Left lobe of liver (tissue), 2 donors: ENCODE measurements at regions not wholly inside any gene's neighbourhood (a gene's known extent, or its start where the extent isn't known, plus 50 kb on each side); places are given as distances from the start of the nearest gene placed in this dataset.

Experiments used
- ATAC-seq: fragments of 200-7000 bp; cut with Tn5 transposase; one replicate; pipeline ENCODE4 v1.9.1; 2020; ENCODE audit warnings: mild to moderate bottlenecking, moderate library complexity
- DNase-seq: peaks from one replicate; pipeline ENCODE4 v3.0.0-alpha.2; 2020; ENCODE audit warnings: low spot score
- donor health status: DM: no; HTN: no; CAD: no; lungs with moderate emphysema.
- donor health status: DM: no; HTN: yes; CAD: no.

GRCh38 chr3:44045476-44046275 lies 196.0 kb upstream of the TOPAZ1 start:
- DNase-seq, result no peak
- ATAC-seq, result no peak

DNA sequence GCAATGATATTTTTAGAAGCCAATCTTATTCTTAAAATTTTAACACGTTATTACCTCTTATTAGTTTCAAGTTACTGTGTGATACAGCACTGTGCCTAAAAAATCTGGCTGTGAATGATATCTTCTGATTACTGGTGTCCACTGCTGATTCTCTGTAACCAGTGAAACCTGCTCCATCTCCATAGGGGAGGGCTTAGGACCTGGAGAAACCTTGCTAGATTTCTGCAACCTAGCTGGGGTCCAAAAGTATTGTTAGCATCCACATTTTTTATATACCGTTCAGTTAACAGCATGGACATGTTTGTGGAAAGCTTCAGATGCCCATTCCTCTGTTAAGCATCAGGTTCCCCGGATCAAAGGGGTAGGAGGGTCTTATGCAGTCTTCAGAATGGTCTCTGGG lies 193.9 kb upstream of the TOPAZ1 start:
- ATAC-seq (no peak), DNase-seq (no peak)

GRCh38 chr3:44048196-44048924 lies 193.3 kb upstream of the TOPAZ1 start:
- ATAC-seq, result no peak

GRCh38 chr3:44048949-44049348 lies 192.7 kb upstream of the TOPAZ1 start:
- no peak for DNase-seq
- no peak for ATAC-seq

More at GRCh38 chr3:44048196-44048924, 193.3 kb upstream of the TOPAZ1 start:
- no peak for DNase-seq

GRCh38 chr3:44050101-44050500 lies 191.6 kb upstream of the TOPAZ1 start:
- ATAC-seq (no peak), DNase-seq (no peak)

GRCh38 chr3:44050867-44051266 lies 190.8 kb upstream of the TOPAZ1 start:
- ATAC-seq, result no peak

DNA sequence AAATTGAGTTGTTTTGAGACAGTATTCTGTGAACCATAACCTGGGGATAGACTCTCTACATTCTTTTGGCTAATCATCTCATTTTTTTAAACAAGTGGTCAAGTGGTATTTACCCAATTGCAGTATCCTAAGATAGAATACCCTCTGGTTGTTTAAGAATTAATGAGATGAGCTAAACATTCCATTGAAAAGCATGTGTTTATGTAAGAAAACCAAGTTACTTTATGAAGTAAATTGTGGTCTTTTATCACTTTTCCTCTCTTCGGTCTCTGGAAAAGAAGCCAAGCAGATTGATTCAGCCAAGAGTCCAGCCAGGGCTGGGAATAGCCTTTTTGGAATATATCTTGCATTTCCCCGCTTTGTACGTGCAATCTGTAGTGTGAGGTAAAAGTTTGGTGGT lies 185.7 kb upstream of the TOPAZ1 start:
- ATAC-seq (no peak), DNase-seq (no peak)

More at GRCh38 chr3:44050867-44051266, 190.8 kb upstream of the TOPAZ1 start:
- no peak for DNase-seq

- no peak for ATAC-seq
- DNase-seq, result no peak
Measured at GRCh38 chr3:44056446-44057240, 185.0 kb upstream of the TOPAZ1 start.

GRCh38 chr3:44058022-44058867 lies 183.4 kb upstream of the TOPAZ1 start:
- ATAC-seq (no peak), DNase-seq (no peak)

DNA sequence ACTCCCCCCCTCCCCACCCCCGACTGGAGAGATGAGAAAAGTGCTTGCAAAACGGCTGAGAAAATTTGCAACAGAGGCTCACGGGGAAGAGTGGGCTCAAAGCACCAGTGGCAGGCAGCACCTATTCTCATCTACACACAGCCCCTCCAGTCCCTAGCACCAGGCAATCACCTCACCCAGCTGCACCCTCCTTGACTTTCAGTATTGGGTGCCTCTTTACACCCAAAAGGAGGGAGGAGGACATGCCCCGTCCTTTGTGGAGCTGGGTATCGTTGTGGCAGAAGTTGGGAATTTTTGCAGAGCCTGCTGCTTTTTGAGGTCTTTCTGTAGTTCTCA lies 182.8 kb upstream of the TOPAZ1 start:
- ATAC-seq (no peak), DNase-seq (no peak)

- ATAC-seq (no peak), DNase-seq (no peak)
Measured at GRCh38 chr3:44060164-44060563, 181.5 kb upstream of the TOPAZ1 start.

DNA sequence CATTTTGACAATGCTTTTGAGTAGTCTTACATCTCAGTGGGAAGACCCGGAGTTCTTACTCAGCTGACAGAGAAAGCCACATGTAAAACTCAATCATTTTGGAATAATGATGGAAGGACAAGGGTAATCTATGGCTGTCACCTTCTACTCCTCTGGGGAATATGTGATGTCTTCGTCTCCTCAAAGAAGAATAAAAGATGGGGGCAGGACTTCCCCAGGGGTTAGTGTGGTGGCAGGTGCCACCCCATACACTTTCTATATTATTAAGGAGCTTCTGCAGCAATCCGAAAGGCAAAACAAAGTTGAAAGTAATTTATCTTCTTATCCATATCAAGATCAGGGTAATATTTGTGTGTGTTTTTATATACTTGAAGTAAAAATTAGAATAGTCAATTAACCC lies 180.4 kb upstream of the TOPAZ1 start:
- ATAC-seq (no peak), DNase-seq (no peak)

GRCh38 chr3:44061961-44062360 lies 179.7 kb upstream of the TOPAZ1 start:
- ATAC-seq, result no peak
- no peak for DNase-seq

GRCh38 chr3:44065311-44066094 lies 176.2 kb upstream of the TOPAZ1 start:
- peak; percentile 52 for DNase-seq
- peak; percentile 93 for ATAC-seq

DNA sequence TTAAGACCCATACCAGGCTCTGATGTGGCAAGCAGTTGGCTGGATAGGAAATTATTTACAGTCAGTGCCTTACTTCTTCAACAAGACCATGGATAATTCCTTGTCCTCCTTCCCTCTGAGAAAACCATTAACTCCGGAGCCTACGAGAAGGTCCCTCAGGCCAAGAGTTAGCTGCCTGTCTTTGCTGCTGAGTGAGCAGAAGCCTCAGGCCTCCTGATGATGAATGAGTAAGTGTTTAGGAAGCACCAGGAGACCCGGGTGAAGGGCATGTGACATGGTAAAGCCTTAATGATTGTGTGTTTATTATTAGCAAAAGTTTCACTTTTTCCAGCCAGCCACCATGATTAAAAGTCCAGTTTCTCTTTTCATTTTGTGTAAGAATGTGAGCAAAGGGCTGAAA lies 174.9 kb upstream of the TOPAZ1 start:
- DNase-seq (no peak), ATAC-seq (no peak)

GRCh38 chr3:44067431-44067830 lies 174.3 kb upstream of the TOPAZ1 start:
- ATAC-seq, result no peak
- DNase-seq, result no peak

GRCh38 chr3:44068753-44069152 lies 172.9 kb upstream of the TOPAZ1 start:
- ATAC-seq (no peak), DNase-seq (no peak)

DNA sequence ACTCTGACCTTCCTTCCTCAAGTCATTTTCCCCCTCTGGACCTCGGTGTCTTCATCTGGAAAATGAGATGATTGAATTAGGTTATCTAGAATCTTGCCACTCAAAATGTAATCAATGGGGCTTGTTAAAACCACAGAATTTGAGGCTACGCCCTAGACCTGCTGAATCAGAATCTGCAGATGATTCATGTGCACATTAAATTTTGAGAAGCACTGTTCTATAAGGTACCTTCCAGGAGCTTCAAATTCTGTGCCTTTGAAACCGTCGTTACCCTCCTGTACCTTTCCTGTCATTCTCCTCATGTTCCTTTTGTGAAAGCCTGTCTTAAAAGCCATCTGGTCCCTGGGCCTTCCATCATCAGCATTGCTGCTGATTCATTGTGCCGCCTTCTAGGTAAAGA lies 172.4 kb upstream of the TOPAZ1 start:
- no peak for DNase-seq
- no peak for ATAC-seq

DNA sequence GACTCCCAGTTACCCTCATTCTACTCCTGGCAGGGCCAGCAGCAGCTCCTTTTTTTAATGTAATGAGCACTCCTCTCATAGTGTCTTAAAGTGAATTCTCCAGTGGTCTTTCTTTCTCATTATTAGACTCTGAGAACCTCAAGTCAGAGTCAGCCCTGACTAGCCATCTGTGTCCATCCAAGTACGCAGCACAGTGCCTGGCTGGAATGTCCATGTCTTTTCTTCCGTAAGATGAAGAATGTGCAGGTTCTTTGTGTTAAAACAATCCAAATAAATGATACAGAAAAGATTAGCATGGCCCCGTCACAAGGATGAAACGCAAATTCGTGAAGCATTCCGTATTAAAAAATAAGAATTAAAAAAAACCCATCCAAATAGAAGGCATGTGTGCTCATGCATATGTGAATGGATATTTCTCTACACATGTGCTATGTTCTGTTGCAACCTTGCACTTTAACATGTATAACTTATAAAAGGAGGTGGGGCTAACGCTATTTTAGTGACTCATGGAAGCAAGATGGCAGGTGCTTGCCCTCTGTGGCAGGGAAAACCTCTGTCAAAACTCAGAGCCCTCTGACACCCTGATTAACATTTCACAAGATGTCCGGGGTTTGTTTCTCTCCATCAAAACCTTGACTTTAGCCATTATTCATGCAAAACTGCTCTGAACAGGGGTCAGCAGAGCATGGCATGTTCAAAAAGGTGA lies 170.7 kb upstream of the TOPAZ1 start:
- ATAC-seq (no peak), DNase-seq (no peak)
